Skeletal muscle satellite cell (primary cell): ENCODE measurements at regions not wholly inside any gene's neighbourhood (a gene's known extent, or its start where the extent isn't known, plus 50 kb on each side); places are given as distances from the start of the nearest gene placed in this dataset.

ENCODE experiments used
- H3K27me3 ChIP-seq: 2 replicates; pipeline ENCODE4 v1.7.0; 2013; ENCODE audit warnings: low read length; ENCODE audit not compliant: control insufficient read depth, insufficient read depth
- H3K36me3 ChIP-seq: 2 replicates; pipeline ENCODE4 v1.7.0; 2013; ENCODE audit warnings: mild to moderate bottlenecking, control low read depth, low read length; ENCODE audit not compliant: insufficient read depth
- H3K4me1 ChIP-seq: 2 replicates; pipeline ENCODE4 v1.7.0; 2013; ENCODE audit warnings: low read length; ENCODE audit not compliant: control insufficient read depth, insufficient read depth
- H3K4me2 ChIP-seq: 2 replicates; pipeline ENCODE4 v1.7.0; 2013; ENCODE audit warnings: mild to moderate bottlenecking, low read length
- H3K4me3 ChIP-seq: 2 replicates; pipeline ENCODE4 v1.7.0; 2013; ENCODE audit warnings: low read length
- H3K9ac ChIP-seq: 2 replicates; pipeline ENCODE4 v1.7.0; 2013; ENCODE audit warnings: mild to moderate bottlenecking, low read depth, low read length, moderate library complexity
- H3K9me3 ChIP-seq: replicated peaks from 2 replicates; pipeline ENCODE4 v1.7.0; 2013; ENCODE audit warnings: mild to moderate bottlenecking, control low read depth, low read length

DNA sequence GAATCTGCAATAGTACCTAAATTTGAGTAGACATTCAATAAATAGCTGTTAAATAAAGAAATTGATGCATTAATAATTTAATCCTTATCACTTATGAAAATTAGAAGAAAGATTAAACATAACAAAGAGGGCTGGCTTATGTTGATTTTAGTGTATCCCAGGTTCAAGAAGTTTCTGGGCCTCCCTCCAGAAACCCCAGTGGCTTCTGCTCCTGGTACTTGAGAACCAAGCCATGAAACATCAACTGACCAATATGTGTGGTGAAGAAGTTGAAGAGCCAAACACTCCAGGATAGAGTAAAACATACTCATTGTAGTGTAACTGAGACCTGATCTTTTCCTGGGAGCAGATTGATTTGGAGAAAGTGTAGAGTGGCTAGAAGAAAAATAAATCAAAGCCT, 1465.7 kb upstream of the PIK3C3 start:
- Histone ChIP-seq H3K9ac (no peak overlapping the region), H3K4me3 (no peak overlapping the region), H3K36me3 (no peaks in the 10 kb centered on the region), H3K9me3 (no peaks in the 10 kb centered on the region), H3K4me1 (peaks cover 3% of the 10 kb centered on the region), H3K27me3 (no peaks in the 10 kb centered on the region), H3K4me2 (no peak overlapping the region)

DNA sequence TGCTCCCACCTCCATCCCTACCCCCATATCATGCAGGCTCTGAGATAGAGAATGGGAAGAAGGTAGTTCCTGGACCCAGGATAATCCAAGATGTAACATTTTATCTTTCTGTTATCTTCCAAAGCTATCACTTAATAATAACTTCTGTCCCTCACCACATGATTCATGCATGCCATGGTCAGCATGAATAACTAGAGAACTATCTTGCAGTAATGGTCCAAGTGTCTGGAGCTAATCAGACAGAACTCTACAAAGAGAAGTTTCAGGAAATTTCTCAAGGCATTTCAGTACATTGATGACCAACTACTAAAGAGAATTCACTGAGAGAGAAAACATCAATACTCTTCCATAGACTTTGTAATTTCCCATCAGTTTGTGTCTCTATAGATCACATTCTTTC, 1469.7 kb upstream of the PIK3C3 start:
- Histone ChIP-seq H3K9ac (no peak overlapping the region), H3K36me3 (no peaks in the 10 kb centered on the region), H3K9me3 (no peaks in the 10 kb centered on the region), H3K4me2 (no peak overlapping the region), H3K27me3 (no peaks in the 10 kb centered on the region), H3K4me1 (peaks cover 3% of the 10 kb centered on the region), H3K4me3 (no peak overlapping the region)

GRCh38 chr18:40473221-40474029, 1481.6 kb upstream of the PIK3C3 start:
- no peak overlapping the region for H3K4me3 ChIP-seq
- H3K9ac ChIP-seq = no peak overlapping the region
- no peak overlapping the region for H3K4me2 ChIP-seq
- H3K27me3 ChIP-seq = no peaks in the 10 kb centered on the region
- H3K36me3 ChIP-seq = no peaks in the 10 kb centered on the region
- H3K9me3 ChIP-seq = no peaks in the 10 kb centered on the region
- no peaks in the 10 kb centered on the region for H3K4me1 ChIP-seq

DNA sequence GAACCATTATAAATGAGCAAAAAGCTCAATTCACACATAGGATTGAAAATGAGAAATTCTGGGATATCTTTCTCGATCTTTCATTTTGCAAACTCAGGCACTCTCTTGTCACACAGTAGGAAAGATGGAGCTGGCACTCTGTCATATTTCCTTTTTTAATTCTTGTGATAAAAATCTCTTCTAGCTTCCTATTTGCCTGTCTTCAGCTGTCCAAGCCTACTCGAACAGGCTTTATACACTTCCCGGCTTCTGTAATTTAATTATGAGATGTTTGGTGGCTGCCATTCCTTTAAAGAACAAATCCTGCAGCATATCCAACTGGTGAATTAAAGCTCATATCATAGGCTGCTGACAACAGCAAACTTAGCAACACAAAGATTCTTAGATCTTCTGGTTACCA, 1484.3 kb upstream of the PIK3C3 start:
- Histone ChIP-seq H3K9ac (no peak overlapping the region), H3K9me3 (no peaks in the 10 kb centered on the region), H3K27me3 (no peaks in the 10 kb centered on the region), H3K4me3 (no peak overlapping the region), H3K4me2 (no peak overlapping the region), H3K4me1 (no peaks in the 10 kb centered on the region), H3K36me3 (no peaks in the 10 kb centered on the region)

GRCh38 chr18:40469851-40470250, 1485.2 kb upstream of the PIK3C3 start:
- no peaks in the 10 kb centered on the region for H3K36me3 ChIP-seq
- H3K9me3 ChIP-seq = no peaks in the 10 kb centered on the region
- H3K4me3 ChIP-seq = no peak overlapping the region
- no peak overlapping the region for H3K4me2 ChIP-seq
- H3K4me1 ChIP-seq = no peaks in the 10 kb centered on the region
- no peaks in the 10 kb centered on the region for H3K27me3 ChIP-seq
- no peak overlapping the region for H3K9ac ChIP-seq

DNA sequence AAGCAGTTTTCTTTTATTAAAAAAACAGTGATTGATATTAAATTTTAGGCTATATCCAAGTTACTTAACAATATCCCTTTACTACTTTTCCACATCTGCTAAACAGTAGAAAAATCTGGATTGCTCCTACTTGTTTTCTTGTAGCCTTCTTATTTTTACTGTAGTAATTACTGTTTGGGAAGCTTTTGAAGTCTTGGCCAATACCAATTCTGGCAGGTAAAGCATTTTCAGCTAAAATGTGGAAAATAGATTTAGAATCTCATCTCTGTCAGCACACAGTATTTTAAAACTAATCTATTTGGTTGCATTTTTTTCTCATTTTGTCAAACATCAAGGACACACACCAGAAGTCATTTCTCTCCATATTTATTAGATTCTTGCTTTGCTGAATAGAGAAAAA, 1485.7 kb upstream of the PIK3C3 start:
- Histone ChIP-seq H3K4me1 (no peaks in the 10 kb centered on the region), H3K9me3 (no peaks in the 10 kb centered on the region), H3K4me3 (no peak overlapping the region), H3K9ac (no peak overlapping the region), H3K27me3 (no peaks in the 10 kb centered on the region), H3K4me2 (no peak overlapping the region), H3K36me3 (no peaks in the 10 kb centered on the region)

GRCh38 chr18:40464032-40464431, 1491.0 kb upstream of the PIK3C3 start:
- H3K4me2 ChIP-seq = no peak overlapping the region
- no peaks in the 10 kb centered on the region for H3K9me3 ChIP-seq
- H3K27me3 ChIP-seq = no peaks in the 10 kb centered on the region
- no peak overlapping the region for H3K4me3 ChIP-seq
- H3K36me3 ChIP-seq = no peaks in the 10 kb centered on the region
- no peaks in the 10 kb centered on the region for H3K4me1 ChIP-seq
- no peak overlapping the region for H3K9ac ChIP-seq

- Histone ChIP-seq H3K9ac (no peak overlapping the region), H3K4me1 (no peaks in the 10 kb centered on the region), H3K36me3 (no peaks in the 10 kb centered on the region), H3K4me3 (no peak overlapping the region), H3K27me3 (no peaks in the 10 kb centered on the region), H3K9me3 (no peaks in the 10 kb centered on the region), H3K4me2 (no peak overlapping the region)
These were observed 1501.1 kb upstream of the PIK3C3 start for GRCh38 chr18:40453903-40454302.

DNA sequence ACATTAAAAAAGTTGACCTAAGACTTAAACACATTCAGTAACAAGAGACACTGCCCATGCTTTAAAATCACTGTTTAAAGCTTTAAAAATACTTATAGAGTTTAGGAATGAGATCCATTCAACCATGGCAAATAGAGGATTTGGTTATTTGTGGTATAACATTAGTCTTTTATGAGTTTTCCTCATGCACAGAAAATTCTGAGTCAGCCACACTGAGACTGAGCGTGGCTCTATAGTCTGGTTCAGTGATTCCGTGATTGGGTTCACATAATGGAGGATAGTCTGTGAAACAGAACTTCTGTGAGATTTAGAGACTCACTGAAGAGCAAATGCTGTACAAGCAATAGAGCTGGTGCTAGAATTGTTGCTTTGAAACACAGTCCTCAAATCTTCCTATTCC, 1502.4 kb upstream of the PIK3C3 start:
- no peaks in the 10 kb centered on the region for H3K9me3 ChIP-seq
- H3K27me3 ChIP-seq = no peaks in the 10 kb centered on the region
- no peak overlapping the region for H3K4me2 ChIP-seq
- H3K36me3 ChIP-seq = no peaks in the 10 kb centered on the region
- H3K9ac ChIP-seq = no peak overlapping the region
- H3K4me3 ChIP-seq = no peak overlapping the region
- no peaks in the 10 kb centered on the region for H3K4me1 ChIP-seq

DNA sequence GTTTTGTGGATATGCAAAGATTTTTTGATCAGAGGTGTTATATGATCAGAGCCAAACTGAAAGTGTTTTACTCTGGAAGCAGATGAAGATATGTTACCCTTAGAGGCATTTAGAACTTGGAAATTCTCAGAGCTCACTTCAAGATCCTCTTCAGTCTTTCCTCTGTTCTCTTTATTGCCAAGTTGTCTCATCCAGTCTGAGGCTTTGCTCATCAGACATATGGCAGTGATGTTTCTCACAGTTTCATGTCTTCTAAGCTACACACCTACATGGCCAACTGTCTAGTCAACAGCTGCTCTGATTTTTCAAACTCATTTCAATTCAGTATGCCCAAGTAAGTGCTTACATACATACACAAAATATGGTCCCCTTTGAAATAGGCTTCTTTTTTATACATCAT, 1504.3 kb upstream of the PIK3C3 start:
- no peak overlapping the region for H3K9ac ChIP-seq
- no peaks in the 10 kb centered on the region for H3K27me3 ChIP-seq
- no peak overlapping the region for H3K4me2 ChIP-seq
- H3K4me3 ChIP-seq = no peak overlapping the region
- no peaks in the 10 kb centered on the region for H3K4me1 ChIP-seq
- no peaks in the 10 kb centered on the region for H3K36me3 ChIP-seq
- no peaks in the 10 kb centered on the region for H3K9me3 ChIP-seq

DNA sequence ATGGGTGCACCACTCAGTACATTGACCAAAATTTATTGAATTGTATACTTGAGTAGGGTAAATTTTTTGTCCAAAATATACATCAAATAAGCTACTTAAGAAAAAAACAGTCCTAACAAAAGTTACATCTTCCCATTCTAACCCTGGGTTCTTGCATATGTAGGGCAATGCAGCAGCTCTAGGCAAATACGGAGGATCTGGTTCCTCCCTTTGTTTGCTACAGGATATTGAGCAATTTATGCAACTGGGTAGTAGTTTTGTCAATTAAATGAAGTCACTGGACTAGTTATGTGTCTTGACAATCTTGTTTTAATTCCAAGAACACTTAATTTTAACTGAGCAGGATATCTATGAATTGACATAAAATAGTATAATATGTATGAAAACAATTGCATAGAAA, 1507.2 kb upstream of the PIK3C3 start:
- Histone ChIP-seq H3K9me3 (no peaks in the 10 kb centered on the region), H3K27me3 (no peaks in the 10 kb centered on the region), H3K9ac (no peak overlapping the region), H3K4me3 (no peak overlapping the region), H3K4me1 (no peaks in the 10 kb centered on the region), H3K4me2 (no peak overlapping the region), H3K36me3 (no peaks in the 10 kb centered on the region)

DNA sequence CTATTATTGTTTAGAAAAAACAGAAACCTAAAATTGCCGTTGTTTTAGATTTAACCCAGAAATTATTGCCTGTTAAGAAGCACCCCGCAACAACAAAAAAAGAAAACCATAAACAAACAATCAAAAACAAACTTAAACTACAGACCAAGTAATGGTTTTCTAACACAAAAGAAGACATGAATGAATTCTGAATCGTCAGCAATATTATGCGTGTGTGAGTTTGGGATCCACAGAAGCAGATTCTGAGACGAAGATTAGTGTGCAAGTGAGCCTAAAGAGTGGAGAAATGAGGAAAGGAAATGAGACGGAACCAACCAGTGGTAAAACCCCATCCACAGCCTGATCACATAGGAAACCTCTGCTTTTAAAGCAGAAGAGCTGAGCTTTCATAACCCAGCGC, 1514.9 kb upstream of the PIK3C3 start:
- no peak overlapping the region for H3K9ac ChIP-seq
- no peak overlapping the region for H3K4me2 ChIP-seq
- no peaks in the 10 kb centered on the region for H3K27me3 ChIP-seq
- H3K36me3 ChIP-seq = no peaks in the 10 kb centered on the region
- H3K4me1 ChIP-seq = no peaks in the 10 kb centered on the region
- H3K9me3 ChIP-seq = no peaks in the 10 kb centered on the region
- no peak overlapping the region for H3K4me3 ChIP-seq
